Occipital lobe (tissue), 1 donor: ENCODE measurements at regions not wholly inside any gene's neighbourhood (a gene's known extent, or its start where the extent isn't known, plus 50 kb on each side); places are given as distances from the start of the nearest gene placed in this dataset.

Experiments
- DNase-seq: peaks from one replicate; lab custom pipeline; 2025; lab: John Stamatoyannopoulos, UW

DNA sequence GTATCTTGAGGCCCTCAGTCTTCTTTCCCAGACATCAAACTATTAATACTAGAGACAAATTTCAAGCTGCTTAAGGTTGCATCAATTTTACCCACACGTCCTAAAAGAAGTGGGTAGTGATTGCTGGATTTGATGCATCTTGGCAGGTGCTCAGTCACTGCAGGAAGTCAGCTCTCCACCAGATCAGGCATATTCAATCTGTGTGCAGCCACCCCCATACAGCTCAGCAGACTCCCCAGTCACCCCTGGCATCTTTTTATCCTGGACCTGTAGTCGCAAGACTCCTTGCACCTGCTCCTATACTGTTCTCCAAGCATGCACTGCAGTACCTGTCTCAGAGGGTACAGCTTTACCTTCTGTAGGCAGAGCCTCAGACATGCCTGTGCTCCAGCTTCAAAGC lies 343.1 kb upstream of the ISX start:
- no peak for DNase-seq

DNA sequence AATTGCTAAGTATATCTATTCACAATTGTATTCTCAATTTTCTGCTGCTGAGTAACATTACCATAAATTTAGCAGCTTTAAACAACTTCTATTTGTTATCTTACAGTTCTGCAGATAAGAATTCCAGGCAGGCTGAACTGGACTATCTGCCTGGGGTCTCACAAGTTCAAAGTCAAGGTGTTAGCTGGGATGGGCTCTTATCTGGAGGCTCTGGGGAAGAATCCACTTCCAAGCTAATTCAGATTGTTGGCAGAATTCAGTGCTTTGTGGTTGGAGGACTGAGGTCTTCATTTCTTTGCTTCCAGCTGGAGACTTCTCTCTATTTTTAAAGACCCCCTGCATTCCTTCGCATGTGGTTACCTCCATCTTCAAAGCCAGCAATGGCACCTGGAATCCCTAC lies 329.9 kb upstream of the ISX start:
- no peak for DNase-seq

DNA sequence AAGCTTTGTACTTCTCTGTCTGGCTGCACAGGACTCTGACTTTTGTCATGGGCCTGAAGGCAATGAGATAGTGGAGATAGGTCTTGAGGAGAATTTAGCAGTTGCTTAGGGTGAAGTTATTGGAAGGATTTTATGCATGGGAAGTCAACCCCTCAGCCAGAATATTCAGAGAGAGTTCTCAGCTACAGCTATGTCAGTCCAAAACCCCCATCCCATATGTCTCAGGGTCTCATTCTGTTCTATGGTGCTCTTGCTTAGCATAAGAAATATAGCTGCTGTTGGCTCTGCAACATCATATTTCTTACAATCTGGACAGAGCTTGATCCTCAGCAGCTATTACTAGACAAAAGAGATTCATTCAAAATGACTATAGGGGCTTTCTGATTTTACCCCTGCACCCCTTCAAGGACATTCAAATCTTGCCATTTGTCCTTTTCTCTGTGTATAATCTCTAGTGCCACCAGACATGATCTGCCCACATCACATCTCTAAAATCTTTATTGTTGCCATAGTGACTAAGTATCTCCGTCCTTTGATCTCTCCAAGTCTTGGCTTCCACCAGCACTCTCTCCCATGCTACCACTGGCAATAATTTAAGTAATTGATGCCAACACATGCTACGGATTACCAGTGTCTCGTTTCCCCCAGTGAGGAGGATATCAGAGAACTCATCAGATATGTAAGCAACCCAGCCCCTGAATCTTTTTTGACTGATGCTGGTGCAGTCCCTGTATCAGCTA lies 327.1 kb upstream of the ISX start:
- DNase-seq = no peak

- DNase-seq = no peak
Measured at GRCh38 chr22:34743110-34743751, 322.7 kb upstream of the ISX start.

- no peak for DNase-seq
Measured at GRCh38 chr22:34760276-34761008, 305.5 kb upstream of the ISX start.

DNA sequence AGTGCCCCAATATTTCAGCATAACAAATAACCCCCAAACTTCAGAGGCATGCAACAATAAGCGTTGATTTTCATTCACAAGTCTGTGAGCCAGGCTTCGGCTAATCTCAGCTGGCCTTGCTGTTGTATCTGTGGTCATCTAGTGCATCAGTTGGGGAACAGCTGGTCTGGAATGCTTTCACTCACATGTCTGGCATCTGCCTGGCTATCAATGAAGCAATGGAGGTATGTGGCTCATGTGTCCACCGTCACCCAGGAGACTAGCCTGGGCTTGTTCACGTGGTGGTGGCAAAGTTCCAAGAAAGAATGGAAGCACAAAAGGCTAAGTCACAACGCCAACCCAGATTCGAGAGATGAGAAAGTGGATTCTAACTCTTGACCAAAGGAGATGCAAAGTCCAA lies 304.8 kb upstream of the ISX start:
- DNase-seq = no peak

GRCh38 chr22:34763496-34763895 lies 302.5 kb upstream of the ISX start:
- DNase-seq = no peak

GRCh38 chr22:34765115-34765514 lies 300.8 kb upstream of the ISX start:
- DNase-seq = no peak

GRCh38 chr22:34769361-34769760 lies 296.6 kb upstream of the ISX start:
- DNase-seq = no peak

DNA sequence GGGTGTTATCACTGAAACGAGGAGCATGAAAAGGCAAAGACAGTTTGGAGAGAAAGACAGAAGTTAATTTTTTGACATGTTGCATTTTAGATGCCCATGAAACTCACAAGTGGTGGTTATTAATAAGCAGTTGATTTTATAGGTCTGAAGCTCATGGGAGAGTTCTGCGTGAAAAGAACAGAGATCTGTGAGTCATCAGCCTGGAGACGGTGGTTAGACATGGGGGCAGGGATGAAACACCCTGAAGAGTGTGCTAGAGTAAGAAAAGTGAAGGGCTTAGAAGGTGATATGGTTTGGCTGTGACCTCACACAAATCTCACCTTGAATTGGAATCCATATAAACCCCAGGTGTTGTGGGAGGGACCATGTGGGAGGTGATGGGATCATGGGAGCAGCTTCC lies 289.1 kb upstream of the ISX start:
- no peak for DNase-seq

- DNase-seq = no peak
Measured at GRCh38 chr22:34781681-34782080, 284.3 kb upstream of the ISX start.

DNA sequence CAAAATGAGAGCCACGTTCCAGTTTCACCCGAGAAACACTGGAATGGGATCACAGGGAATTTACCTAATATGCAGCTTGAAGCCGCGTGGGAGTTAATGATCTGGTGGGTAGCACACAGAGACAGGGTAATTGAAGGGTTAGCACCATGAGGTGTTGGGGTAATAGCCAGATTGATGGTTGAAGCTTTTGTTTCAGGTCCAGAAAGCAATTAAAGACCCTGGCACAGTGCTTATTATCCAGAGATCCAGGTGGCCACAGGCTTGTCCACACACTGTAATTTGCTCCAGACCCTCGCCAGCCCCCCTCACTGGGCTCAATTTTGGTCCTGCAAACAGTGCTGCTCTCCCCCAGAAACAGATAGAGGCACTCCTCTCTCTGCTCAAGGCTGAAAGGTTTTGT lies 282.5 kb upstream of the ISX start:
- no peak for DNase-seq

DNA sequence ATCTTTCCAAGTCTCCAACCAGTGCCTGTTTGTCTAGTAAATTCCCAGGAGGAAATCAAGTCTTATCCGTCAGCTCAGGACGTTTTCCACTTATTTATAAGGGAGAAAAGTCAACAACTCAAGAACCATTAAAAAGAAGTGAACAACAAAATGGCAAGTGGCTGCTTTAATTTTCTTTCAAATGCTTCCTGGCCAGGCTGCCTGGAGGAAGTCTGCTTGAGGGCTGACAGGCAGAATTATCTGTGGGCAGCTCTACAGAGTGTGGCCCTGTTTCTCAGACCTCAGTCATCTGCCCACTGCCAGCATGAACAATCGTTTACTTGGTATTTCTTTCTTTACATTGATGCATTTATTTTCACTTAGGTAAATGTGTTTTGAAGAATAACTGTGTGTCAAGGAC lies 281.9 kb upstream of the ISX start:
- DNase-seq = no peak

- no peak for DNase-seq
Measured at GRCh38 chr22:34797826-34798225, 268.1 kb upstream of the ISX start.

DNA sequence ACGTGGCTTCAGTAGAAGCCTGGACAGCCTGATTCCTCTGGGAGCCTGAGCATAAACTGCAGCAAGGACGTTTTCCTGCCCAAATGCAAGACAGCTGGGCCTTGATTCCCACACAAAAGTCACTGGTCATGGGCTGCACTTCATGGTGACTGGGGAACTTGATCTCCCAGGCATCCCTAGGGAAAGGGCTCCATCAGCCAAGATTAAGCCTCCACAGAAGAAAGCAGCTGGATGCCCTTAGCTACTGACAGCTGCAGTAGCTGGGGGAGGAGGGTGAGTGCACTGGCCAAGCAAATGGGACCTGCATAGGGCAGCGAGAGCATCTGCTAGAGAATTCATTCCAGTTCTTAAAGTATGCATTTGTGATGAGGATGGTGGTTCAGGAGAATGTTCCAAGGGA lies 267.4 kb upstream of the ISX start:
- DNase-seq = no peak

GRCh38 chr22:34800260-34800980 lies 265.5 kb upstream of the ISX start:
- no peak for DNase-seq

DNA sequence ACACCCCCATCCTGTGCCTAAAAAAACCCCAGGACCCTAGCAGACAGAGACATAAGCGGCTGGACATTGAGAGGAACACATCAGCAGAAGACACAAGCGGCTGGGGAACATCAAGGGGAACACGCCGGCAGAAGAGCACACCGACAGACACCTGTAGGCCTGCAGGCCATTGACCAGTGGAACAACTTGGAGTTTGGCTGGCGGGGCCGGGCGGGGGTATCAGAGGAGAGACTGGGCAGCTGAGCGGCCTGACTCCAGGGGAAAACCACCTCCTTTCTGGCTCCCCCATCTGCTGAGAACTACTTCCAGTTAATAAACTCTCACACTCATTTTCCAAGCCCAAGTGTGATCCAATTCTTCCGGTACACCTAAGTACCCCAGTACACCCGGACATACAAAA lies 264.7 kb upstream of the ISX start:
- DNase-seq = no peak

DNA sequence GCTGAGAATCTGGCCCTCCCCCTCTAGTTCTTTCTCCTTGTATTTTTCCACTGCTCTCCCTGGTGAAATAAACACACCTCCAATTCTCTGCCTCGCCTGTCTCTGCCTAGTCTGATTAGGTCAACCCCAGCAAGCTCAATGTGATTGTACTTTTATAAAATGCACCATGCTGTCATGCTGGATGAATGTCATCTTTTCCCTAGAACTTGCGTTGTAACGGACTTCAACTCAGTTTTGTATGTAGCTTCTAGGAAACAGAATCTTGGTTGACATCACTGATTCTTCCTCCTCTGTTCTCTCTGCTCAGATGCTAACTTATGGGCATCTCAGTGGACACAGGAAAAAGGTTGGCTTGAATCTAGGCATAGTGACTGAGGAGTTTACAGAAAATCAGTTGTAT lies 261.9 kb upstream of the ISX start:
- no peak for DNase-seq

GRCh38 chr22:34804604-34805003 lies 261.4 kb upstream of the ISX start:
- DNase-seq = no peak

DNA sequence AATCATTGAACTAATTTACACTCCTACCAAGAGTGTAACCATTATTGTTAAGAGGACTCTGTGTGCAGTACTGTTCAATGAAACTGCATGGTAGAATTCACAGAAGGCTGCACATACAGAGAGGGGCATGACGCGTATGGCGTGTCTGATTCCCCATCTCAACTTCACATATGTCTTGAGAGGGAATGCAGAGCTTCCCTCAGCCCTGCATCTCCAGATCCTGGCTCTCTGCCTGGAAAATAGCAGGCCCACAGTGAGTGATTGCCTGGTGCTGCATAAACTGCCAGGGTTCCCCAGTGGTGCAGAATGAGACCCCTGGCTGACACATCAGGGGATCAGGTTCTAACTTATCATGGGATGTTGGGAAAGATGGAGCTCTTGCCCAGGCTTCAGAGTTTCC lies 260.2 kb upstream of the ISX start:
- DNase-seq = no peak

DNA sequence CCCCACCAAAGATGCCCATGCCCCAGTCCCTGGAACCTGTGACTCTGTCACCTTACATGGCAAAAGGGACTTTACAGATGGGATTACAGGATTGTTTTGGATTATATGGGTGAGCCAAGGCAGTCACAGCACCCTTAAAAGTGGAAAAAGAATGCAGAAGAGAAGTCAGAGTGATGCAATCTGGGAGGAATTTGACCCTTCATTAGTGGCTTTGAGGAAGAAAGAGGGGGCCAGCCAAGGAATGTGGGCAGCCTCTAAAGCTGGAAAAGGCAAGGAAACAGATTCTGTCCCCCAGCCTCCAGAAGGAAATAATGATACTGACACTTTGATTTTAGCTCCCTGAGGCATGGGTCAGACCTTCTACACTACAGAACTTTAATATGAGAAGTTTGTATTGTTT lies 257.3 kb upstream of the ISX start:
- no peak for DNase-seq

DNA sequence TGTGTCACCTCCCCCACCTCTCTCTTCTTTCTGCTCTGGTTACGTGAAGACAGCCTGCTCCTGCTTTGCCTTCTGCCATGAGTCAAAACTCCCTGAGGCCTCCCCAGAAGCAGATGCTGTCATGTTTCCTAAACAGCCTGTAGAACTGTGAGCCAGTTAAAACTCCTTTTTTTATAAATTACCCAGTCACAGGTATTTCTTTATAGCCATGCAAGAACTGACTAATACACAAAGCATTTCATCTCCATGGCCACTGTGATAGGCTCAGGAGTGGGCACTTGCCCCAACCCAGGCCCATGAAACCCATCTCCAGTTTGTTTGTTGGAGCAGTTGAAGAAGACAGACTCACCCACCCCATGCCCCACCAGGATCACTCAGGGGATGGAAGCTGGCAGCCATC lies 253.3 kb upstream of the ISX start:
- no peak for DNase-seq
